HepG2 (cell line): ENCODE measurements at regions not wholly inside any gene's neighbourhood (a gene's known extent, or its start where the extent isn't known, plus 50 kb on each side); places are given as distances from the start of the nearest gene placed in this dataset.

Source experiments
- ATAC-seq: fragments of 200-7000 bp; cut with Tn5 transposase; 3 replicates; pipeline ENCODE4 v1.9.1; 2020; ENCODE audit warnings: mild to moderate bottlenecking, moderate library complexity
- BruUV-seq: library from RNA; stranded (reverse); fragments of 400-500 nt; replicated peaks from 2 replicates; lab custom pipeline; 2021; lab: Mats Ljungman, UMichigan
- CTCF ChIA-PET: fragments of 300-600 bp; formaldehyde crosslinking; extraction: SDS; loops from one replicate; lab custom pipeline; 2021; ENCODE audit warnings: low total read pairs, inconsistent platforms, low intra/inter-chr PET ratio; lab: Yijun Ruan, JAX
- POLR2A ChIA-PET: fragments of 350-600 bp; sonication (Branson Sonifier 250); formaldehyde crosslinking; loops from one replicate; lab custom pipeline; 2020; ENCODE audit warnings: antibody characterized with exemption, inconsistent platforms; lab: Yijun Ruan, JAX
- DNase-seq: peaks from one replicate; pipeline ENCODE4 v3.0.0-alpha.2; 2015; ENCODE audit warnings: low spot score
- FAIRE-seq: peaks from 3 replicates; lab custom pipeline; 2011; peaks lifted over from hg19 to GRCh38; lab: Jason Lieb, UNC
- H2AFZ ChIP-seq: one replicate; pipeline ENCODE4 v1.6.1; 2011; ENCODE audit warnings: low read length, inconsistent platforms
- H3K27ac ChIP-seq: fragments of 300-600 bp; 3 replicates; pipeline ENCODE4 v1.8.0; 2011; ENCODE audit warnings: mixed run types, mild to moderate bottlenecking, mixed read lengths, low read length, inconsistent platforms; ENCODE audit not compliant: insufficient read depth; ENCODE audit errors: extremely low read length
- H3K27me3 ChIP-seq, 2 experiments: fragments of 200-600 bp in 1 of 2; 2 replicates in 1 of 2; 3 replicates in 1 of 2; pipeline versions ENCODE4 v1.6.0 to v1.8.0; 2011; ENCODE audit warnings: low read length in 2 of 2, mild to moderate bottlenecking in 2 of 2, moderate library complexity in 2 of 2, inconsistent platforms in 1 of 2; ENCODE audit not compliant: insufficient read depth in 2 of 2, control insufficient read depth in 1 of 2
- H3K36me3 ChIP-seq, 2 experiments: fragments of 200-600 bp in 1 of 2; replicated peaks in 1 of 2; 2 replicates in 1 of 2; 3 replicates in 1 of 2; pipeline versions ENCODE4 v1.5.1 to v1.8.0; 2011; ENCODE audit warnings: low read length in 2 of 2, inconsistent platforms in 1 of 2; ENCODE audit not compliant: insufficient read depth in 2 of 2, control insufficient read depth in 1 of 2
- H3K4me1 ChIP-seq: 2 replicates; pipeline ENCODE4 v1.5.1; 2012; ENCODE audit warnings: low read length, inconsistent platforms; ENCODE audit not compliant: insufficient read depth
- H3K4me2 ChIP-seq: 2 replicates; pipeline ENCODE4 v1.6.0; 2011; ENCODE audit warnings: low read depth, low read length, inconsistent platforms
- H3K4me3 ChIP-seq, 3 experiments: fragments of 200-600 bp in 1 of 3; sonication (generic), shearing (Covaris generic) in 1 of 3; replicated peaks in 1 of 3; 2 replicates each; pipeline ENCODE4 v1.5.1; 2011 to 2016; ENCODE audit warnings: low read length in 3 of 3, inconsistent platforms in 2 of 3, low read depth in 2 of 3, mild to moderate bottlenecking in 2 of 3, control low read depth in 1 of 3, mixed read lengths in 1 of 3; ENCODE audit not compliant: insufficient read depth in 1 of 3
- H3K79me2 ChIP-seq: one replicate; pipeline ENCODE4 v1.6.1; 2011; ENCODE audit warnings: low read length, inconsistent platforms; ENCODE audit not compliant: insufficient read depth
- H3K9ac ChIP-seq: 2 replicates; pipeline ENCODE4 v1.6.0; 2011; ENCODE audit warnings: mild to moderate bottlenecking, low read depth, low read length, inconsistent platforms; ENCODE audit not compliant: insufficient read depth
- H3K9me3 ChIP-seq: 2 replicates; pipeline ENCODE4 v1.5.1; 2012; ENCODE audit warnings: mild to moderate bottlenecking, low read length
- H4K20me1 ChIP-seq: 2 replicates; pipeline ENCODE4 v1.6.0; 2011; ENCODE audit warnings: inconsistent platforms, mild to moderate bottlenecking, low read length, moderate library complexity; ENCODE audit not compliant: insufficient read depth
- ARHGAP35 ChIP-seq: sonication (generic); formaldehyde crosslinking; IDR thresholded peaks from 2 replicates; pipeline ENCODE4 v1.9.0; 2022; ENCODE audit warnings: mild to moderate bottlenecking, inconsistent platforms, moderate library complexity, missing genetic modification reagents, borderline replicate concordance
- BCL6 ChIP-seq: IDR thresholded peaks from 2 replicates; pipeline ENCODE4 v1.6.1; 2016; ENCODE audit warnings: missing genetic modification reagents, missing compliant biosample characterization
- CREBL2 ChIP-seq: sonication (generic); formaldehyde crosslinking; IDR thresholded peaks from 2 replicates; pipeline ENCODE4 v1.8.1; 2023; ENCODE audit warnings: missing genetic modification reagents, mild to moderate bottlenecking, borderline replicate concordance
- ESRRA ChIP-seq: sonication (generic); formaldehyde crosslinking; IDR thresholded peaks from 2 replicates; pipeline ENCODE4 v1.5.1; 2020; ENCODE audit warnings: mild to moderate bottlenecking, low read depth, missing genetic modification reagents
- ETV5 ChIP-seq: IDR thresholded peaks from 2 replicates; pipeline ENCODE4 v1.6.1; 2018; ENCODE audit warnings: missing biosample characterization, missing genetic modification reagents, inconsistent platforms, borderline replicate concordance
- FIP1L1 ChIP-seq: fragments of 200-400 bp; formaldehyde crosslinking; IDR thresholded peaks from 2 replicates; pipeline ENCODE4 v1.6.1; 2018; ENCODE audit warnings: low read depth, mild to moderate bottlenecking, low read length, moderate library complexity, borderline replicate concordance; ENCODE audit not compliant: insufficient read depth
- FOSL1 ChIP-seq: sonication (generic); formaldehyde crosslinking; IDR thresholded peaks from 2 replicates; pipeline ENCODE4 v1.9.0; 2021; ENCODE audit warnings: missing genetic modification reagents, borderline replicate concordance
- GFI1 ChIP-seq: sonication (generic); formaldehyde crosslinking; IDR thresholded peaks from 2 replicates; pipeline ENCODE4 v1.5.0; 2020; ENCODE audit warnings: missing genetic modification reagents, mild to moderate bottlenecking, borderline replicate concordance
- HMG20B ChIP-seq: conservative IDR thresholded peaks from 2 replicates; pipeline ENCODE4 v1.6.1; 2016; ENCODE audit warnings: missing genetic modification reagents, missing compliant biosample characterization
- HNF4A ChIP-seq: sonication (generic); formaldehyde crosslinking; IDR thresholded peaks from 2 replicates; pipeline ENCODE4 v1.4.0; 2020; ENCODE audit warnings: missing genetic modification reagents
- MAX ChIP-seq: IDR thresholded peaks from 2 replicates; pipeline ENCODE4 v1.6.1; 2012; ENCODE audit warnings: inconsistent platforms
- NCOA2 ChIP-seq: sonication (generic); formaldehyde crosslinking; IDR thresholded peaks from 2 replicates; pipeline ENCODE4 v1.8.0; 2022; ENCODE audit warnings: inconsistent platforms
- NFRKB ChIP-seq: fragments of 450-650 bp; IDR thresholded peaks from 2 replicates; pipeline ENCODE4 v1.6.1; 2017
- NR2F6 ChIP-seq, 2 experiments: IDR thresholded peaks; 2 replicates each; pipeline ENCODE4 v1.6.1; 2016; ENCODE audit warnings: antibody characterized with exemption in 1 of 2, mild to moderate bottlenecking in 1 of 2
- PHF21A ChIP-seq: sonication (generic); formaldehyde crosslinking; IDR thresholded peaks from 2 replicates; pipeline ENCODE4 v1.5.0; 2020; ENCODE audit warnings: mild to moderate bottlenecking, missing genetic modification reagents
- RFXANK ChIP-seq: IDR thresholded peaks from 2 replicates; pipeline ENCODE4 v1.6.1; 2016
- SOX13 ChIP-seq, 3 experiments: fragments of 450-650 bp in 1 of 3; sonication (generic) in 1 of 3; formaldehyde crosslinking in 1 of 3; IDR thresholded peaks in 2 of 3; conservative IDR thresholded peaks in 1 of 3; 2 replicates each; pipeline versions ENCODE4 v1.5.0 to v1.6.1; 2016 to 2020; ENCODE audit warnings: antibody characterized with exemption in 1 of 3, mild to moderate bottlenecking in 1 of 3, missing compliant biosample characterization in 1 of 3, missing genetic modification reagents in 1 of 3, moderate library complexity in 1 of 3
- SOX5 ChIP-seq: IDR thresholded peaks from 2 replicates; pipeline ENCODE4 v1.6.1; 2016; ENCODE audit warnings: borderline replicate concordance
- STAT5B ChIP-seq: sonication (generic); formaldehyde crosslinking; IDR thresholded peaks from 2 replicates; pipeline ENCODE4 v1.4.0; 2020; ENCODE audit warnings: missing genetic modification reagents
- TCF7 ChIP-seq: sonication (generic); IDR thresholded peaks from 2 replicates; pipeline ENCODE4 v1.6.1; 2016; ENCODE audit warnings: antibody characterized with exemption, low read depth
- TEAD3 ChIP-seq: optimal IDR thresholded peaks from 2 replicates; pipeline ENCODE3; 2016; ENCODE audit warnings: borderline replicate concordance
- TFDP1 ChIP-seq: IDR thresholded peaks from 2 replicates; pipeline ENCODE4 v1.6.1; 2016; ENCODE audit warnings: missing compliant biosample characterization, missing genetic modification reagents, borderline replicate concordance
- ZBTB3 ChIP-seq: sonication (generic); formaldehyde crosslinking; IDR thresholded peaks from 2 replicates; pipeline ENCODE4 v1.4.0; 2020; ENCODE audit warnings: low read depth, mild to moderate bottlenecking, moderate library complexity, missing genetic modification reagents, borderline replicate concordance
- ZSCAN21 ChIP-seq: sonication (generic); formaldehyde crosslinking; IDR thresholded peaks from 2 replicates; pipeline ENCODE4 v1.8.0; 2022; ENCODE audit warnings: mild to moderate bottlenecking, missing genetic modification reagents, moderate library complexity, borderline replicate concordance
- WGBS: methylation state at CpG from one replicate; pipeline ENCODE4 v1.1.6; 2017; ENCODE audit warnings: low lambda C conversion rate; 5-methylcytosine and 5-hydroxymethylcytosine counted together
- in situ Hi-C: cut with HindIII; loops from 2 replicates; pipeline ENCODE4 v1.10.0; 2017; ENCODE audit warnings: low pct_unique_long_range_greater_than_20kb; ENCODE audit not compliant: extremely low pct_ligation_motif_present
- intact Hi-C: fragments of 100-400 bp; cut with micrococcal nuclease; formaldehyde crosslinking; loops from one replicate; pipeline ENCODE4 v1.10.0; 2022; ENCODE audit not compliant: unreplicated experiment

- BruUV-seq = no TSS peak
- intact Hi-C loops = loop anchor here (1.0 kb wide), 1 partner anchor 31 kb away; no protein-coding TSS in a partner anchor
- TF ChIP-seq MAX (peak; percentile 31; the same call in 1 of the 2 replicates), HNF4A (CRISPR knock-in tag) (no peak), ZSCAN21 (CRISPR knock-in tag) (no peak), ARHGAP35 (CRISPR knock-in tag) (no peak), NR2F6 (IDR thresholded peaks at IDR 0.05) (peak; percentile 49), NR2F6 (CRISPR knock-in tag; IDR thresholded peaks at IDR 0.05) (peak; percentile 46; the same call in 1 of the 2 replicates), TCF7 (peak; percentile 49; the same call in 1 of the 2 replicates), RFXANK (no peak), CREBL2 (CRISPR knock-in tag) (no peak), ZBTB3 (CRISPR knock-in tag) (no peak), ESRRA (CRISPR knock-in tag) (no peak), ETV5 (0 out of 2 replicates have a peak, but pooled peaks have one; percentile 35), SOX5 (peak; percentile 24; the same call in 1 of the 2 replicates), HMG20B (CRISPR knock-in tag) (peak; percentile 93), BCL6 (CRISPR knock-in tag) (0 out of 2 replicates have a peak, but pooled peaks have one; percentile 13), TFDP1 (CRISPR knock-in tag) (peak; percentile 28; the same call in 1 of the 2 replicates), GFI1 (CRISPR knock-in tag) (peak; percentile 99), FIP1L1 (no peak), NCOA2 (CRISPR knock-in tag) (peak; percentile 59; the same call in 1 of the 2 replicates), NFRKB (no peak), FOSL1 (no peak), STAT5B (CRISPR knock-in tag) (no peak), PHF21A (peak; percentile 80), TEAD3 (CRISPR knock-in tag) (peak; percentile 86), SOX13 (IDR thresholded peaks at IDR 0.05) (no peak), SOX13 (CRISPR knock-in tag; conservative IDR thresholded peaks at IDR 0.05 in 1 of 2, IDR thresholded peaks at IDR 0.05 in 1 of 2) (peak in 1 of 2 experiments; percentile 39; a peak in 2 of 4 replicates)
Observed at GRCh38 chr7:3164380-3164792, 120.7 kb upstream of the CARD11 start.

More at GRCh38 chr7:3164380-3164792, 120.7 kb upstream of the CARD11 start:
- Histone ChIP-seq H3K36me3 (no peaks in the 10 kb centered on the region), H4K20me1 (no peaks in the 10 kb centered on the region), H3K79me2 (no peaks in the 10 kb centered on the region), H3K4me2 (peak overlapping the region; percentile 34), H3K9ac (no peak overlapping the region), H3K4me3 (no peak overlapping the region), H3K9me3 (no peaks in the 10 kb centered on the region), H2AFZ (no peak overlapping the region), H3K27me3 (no peaks in the 10 kb centered on the region), H3K27ac (no peak overlapping the region), H3K4me1 (peaks cover 58% of the 10 kb centered on the region)
- DNase-seq = peak; percentile 93
- ATAC-seq = peak; percentile 57
- in situ Hi-C loops = no loop called here
- peak; percentile 23 for FAIRE-seq
- CTCF ChIA-PET = no interaction called here
- POLR2A ChIA-PET = interaction anchor here (1.7 kb wide), 1 partner anchor 301 kb away, joined by 5 read pairs; no protein-coding TSS in a partner anchor
- WGBS = 0% methylated on average over 7 of the region's 10 CpGs
